ENCODE measurements at regions not wholly inside any gene's neighbourhood (a gene's known extent, or its start where the extent isn't known, plus 50 kb on each side); places are given as distances from the start of the nearest gene placed in this dataset.

- H3K4me3 ChIP-seq (ENCODE audit: low read depth, low read length), result no peak overlapping the region
- no peak for TF ChIP-seq CTCF (IDR thresholded peaks at IDR 0.05; ENCODE audit: low read depth, low read length)
Measured at GRCh38 chr3:117400303-117400702, 690.7 kb downstream of the TUSC7 start.

- no peak for TF ChIP-seq CTCF (IDR thresholded peaks at IDR 0.05; ENCODE audit: low read depth, low read length)
- H3K4me3 ChIP-seq (ENCODE audit: low read depth, low read length), result no peak overlapping the region
Measured at GRCh38 chr3:117404141-117404540, 694.6 kb downstream of the TUSC7 start.

- H3K4me3 ChIP-seq (ENCODE audit: low read depth, low read length), result no peak overlapping the region
- no peak for TF ChIP-seq CTCF (IDR thresholded peaks at IDR 0.05; ENCODE audit: low read depth, low read length)
Measured at GRCh38 chr3:117404730-117405129, 695.2 kb downstream of the TUSC7 start.

GRCh38 chr3:117405359-117405758 lies 695.8 kb downstream of the TUSC7 start:
- no peak for TF ChIP-seq CTCF (IDR thresholded peaks at IDR 0.05; ENCODE audit: low read depth, low read length)

GRCh38 chr3:117407317-117407716 lies 697.7 kb downstream of the TUSC7 start:
- no peak overlapping the region for H3K4me3 ChIP-seq (ENCODE audit: low read depth, low read length)
- no peak for TF ChIP-seq CTCF (IDR thresholded peaks at IDR 0.05; ENCODE audit: low read depth, low read length)

More at GRCh38 chr3:117405359-117405758, 695.8 kb downstream of the TUSC7 start:
- no peak overlapping the region for H3K4me3 ChIP-seq (ENCODE audit: low read depth, low read length)

GRCh38 chr3:117408811-117409210 lies 699.2 kb downstream of the TUSC7 start:
- no peak overlapping the region for H3K4me3 ChIP-seq (ENCODE audit: low read depth, low read length)
- no peak for TF ChIP-seq CTCF (IDR thresholded peaks at IDR 0.05; ENCODE audit: low read depth, low read length)

GRCh38 chr3:117409256-117409655 lies 699.7 kb downstream of the TUSC7 start:
- no peak overlapping the region for H3K4me3 ChIP-seq (ENCODE audit: low read depth, low read length)
- no peak for TF ChIP-seq CTCF (IDR thresholded peaks at IDR 0.05; ENCODE audit: low read depth, low read length)

All from WI38 (cell line).